NCI-H1092 (cell line): ENCODE measurements at regions not wholly inside any gene's neighbourhood (a gene's known extent, or its start where the extent isn't known, plus 50 kb on each side); places are given as distances from the start of the nearest gene placed in this dataset.
"Not testable (repeated sequence)": the region's sequence is repeated elsewhere in the genome, so short reads cannot be mapped to it uniquely, and the experiment has no call there.

ENCODE experiments used
- DNase-seq: peaks from one replicate; lab custom pipeline; 2025; lab: John Stamatoyannopoulos, UW

GRCh38 chr18:57953883-57954282 is 90.1 kb upstream of the NEDD4L start:
- no peak for DNase-seq

DNA sequence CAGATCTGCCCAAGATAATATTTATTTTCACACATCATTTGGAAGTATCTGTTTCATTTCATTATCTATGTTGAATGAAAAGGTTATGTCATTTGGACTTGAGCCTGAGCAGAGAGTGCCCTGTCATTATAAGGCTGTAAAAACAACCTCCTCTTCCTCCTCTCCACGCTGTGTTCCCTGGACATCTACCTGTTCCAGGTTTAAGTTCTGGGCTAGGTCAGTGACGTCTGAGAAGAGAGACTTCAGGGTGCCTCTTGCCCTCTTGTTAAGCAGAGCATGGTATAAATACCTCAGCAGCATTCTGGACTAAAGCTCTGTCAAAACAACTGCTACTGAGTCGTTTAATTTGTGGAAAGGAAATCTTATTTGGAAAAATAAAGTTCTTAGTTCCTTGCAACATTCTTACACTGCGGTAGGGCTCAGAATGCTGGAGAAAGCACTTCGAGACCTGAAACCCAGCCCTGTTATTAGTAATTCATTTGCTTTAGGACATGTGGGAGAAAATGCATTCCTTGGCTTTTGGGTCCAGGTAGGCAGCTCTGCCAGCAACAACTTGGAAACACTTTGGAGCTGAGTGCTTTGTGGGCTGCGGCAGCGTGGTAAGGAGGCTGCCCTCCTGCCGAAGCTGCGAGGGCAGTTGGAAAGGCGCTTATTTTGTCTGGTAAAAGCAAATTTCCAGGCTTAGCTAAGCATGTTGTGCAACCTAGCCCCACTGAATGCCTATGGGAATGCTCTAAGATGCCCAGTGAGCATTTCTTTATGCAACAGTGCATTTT is 91.8 kb upstream of the NEDD4L start:
- no peak for DNase-seq

- no peak for DNase-seq
Observed at GRCh38 chr18:57951117-57951796, 92.8 kb upstream of the NEDD4L start.

DNA sequence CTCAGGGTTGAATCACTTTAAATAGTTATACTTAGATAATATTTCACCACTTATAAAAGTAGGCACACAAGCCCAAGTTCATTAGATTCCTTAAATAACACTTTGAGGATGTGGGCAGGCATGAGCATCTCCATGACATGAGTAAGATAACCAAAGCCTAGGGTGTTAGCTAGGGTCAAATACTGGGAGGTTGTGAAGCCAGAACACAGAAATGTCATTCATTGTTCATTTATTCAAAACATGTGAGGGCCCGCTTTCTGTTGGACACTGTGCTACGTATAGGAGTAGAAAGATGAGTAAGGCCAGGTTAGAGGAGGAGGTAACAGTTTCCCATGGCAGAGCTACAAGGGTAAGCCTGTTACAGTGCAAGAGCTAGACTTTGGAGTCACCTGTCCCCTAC is 93.5 kb upstream of the NEDD4L start:
- DNase-seq: no peak

- DNase-seq: not testable (repeated sequence)
Observed at GRCh38 chr18:57949335-57949734, 94.7 kb upstream of the NEDD4L start.

- DNase-seq: no peak
Observed at GRCh38 chr18:57947117-57947516, 96.9 kb upstream of the NEDD4L start.

DNA sequence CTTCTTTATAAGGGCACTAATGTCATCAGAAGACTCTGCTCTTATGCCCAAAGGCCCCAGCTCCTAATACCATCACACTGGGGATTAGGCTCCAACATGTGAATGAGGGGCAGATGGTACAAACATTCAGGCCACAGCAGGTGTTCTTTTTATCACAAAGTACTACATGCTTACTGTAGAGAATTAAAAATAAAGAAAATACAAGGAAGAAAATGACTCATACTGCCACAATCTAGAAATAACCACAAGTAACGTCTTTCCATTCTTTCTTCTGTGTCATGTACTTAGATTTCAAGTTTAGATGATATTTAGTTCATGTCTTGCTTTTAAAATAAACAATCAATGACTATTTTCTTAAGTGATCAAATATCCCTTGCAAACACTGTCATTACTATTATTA is 100.3 kb upstream of the NEDD4L start:
- no peak for DNase-seq

DNA sequence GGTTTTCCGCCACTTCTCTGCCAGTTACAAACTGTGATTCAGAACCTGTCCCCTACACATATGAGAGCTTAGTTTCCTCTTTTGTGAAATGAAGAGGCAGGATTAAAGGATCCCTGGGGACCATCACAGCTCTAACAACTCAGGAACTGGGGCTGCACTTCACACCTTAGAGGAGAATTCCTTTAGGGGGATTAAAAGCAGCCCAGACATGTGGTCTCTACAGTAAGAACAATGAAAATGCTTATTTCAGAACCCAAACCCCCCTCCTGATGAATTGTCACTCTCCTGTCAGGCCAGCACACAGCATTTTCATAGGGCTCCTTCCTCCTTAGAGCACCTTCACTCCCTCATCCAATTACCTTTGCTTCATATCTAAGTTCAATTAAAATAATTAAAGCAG is 101.5 kb upstream of the NEDD4L start:
- no peak for DNase-seq

GRCh38 chr18:57941841-57942489 is 102.1 kb upstream of the NEDD4L start:
- no peak for DNase-seq

GRCh38 chr18:57940166-57940660 is 103.8 kb upstream of the NEDD4L start:
- no peak for DNase-seq

DNA sequence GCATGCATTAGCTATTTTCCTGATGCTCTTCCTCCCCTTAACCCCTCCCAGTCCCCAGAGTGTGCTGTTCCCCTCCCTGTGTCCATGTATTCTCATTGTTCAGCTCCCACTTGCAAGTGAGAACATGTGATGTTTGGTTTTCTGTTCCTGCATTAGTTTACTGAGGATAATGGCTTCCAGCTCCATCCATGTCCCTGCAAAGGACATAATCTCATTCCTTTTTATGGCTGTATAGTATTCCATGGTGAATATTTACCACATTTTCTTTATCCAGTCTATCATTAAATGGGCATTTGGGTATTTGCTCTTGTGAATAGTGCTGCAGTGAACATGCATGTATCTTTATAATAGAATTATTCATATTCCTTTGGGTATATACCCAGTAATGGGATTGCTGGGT is 109.7 kb upstream of the NEDD4L start:
- DNase-seq: not testable (repeated sequence)

DNA sequence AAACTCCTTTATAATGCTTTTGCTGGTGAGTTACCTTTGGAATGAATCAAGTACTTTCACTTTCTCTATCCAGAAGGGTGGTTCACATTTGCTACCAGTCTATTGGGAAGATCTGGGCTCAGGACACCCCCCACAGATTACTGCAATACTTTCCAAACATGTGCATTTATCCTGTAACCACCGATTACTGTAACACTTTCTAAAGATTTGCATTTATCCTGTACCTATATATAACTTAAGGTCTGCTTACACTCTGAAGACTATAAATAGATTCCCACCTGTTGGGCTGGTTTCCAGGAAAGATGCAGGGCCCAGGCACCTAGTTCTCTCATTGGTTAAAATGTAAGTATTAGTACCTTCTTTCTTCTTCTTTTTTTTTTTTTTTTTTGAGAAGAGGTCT is 113.0 kb upstream of the NEDD4L start:
- no peak for DNase-seq

DNA sequence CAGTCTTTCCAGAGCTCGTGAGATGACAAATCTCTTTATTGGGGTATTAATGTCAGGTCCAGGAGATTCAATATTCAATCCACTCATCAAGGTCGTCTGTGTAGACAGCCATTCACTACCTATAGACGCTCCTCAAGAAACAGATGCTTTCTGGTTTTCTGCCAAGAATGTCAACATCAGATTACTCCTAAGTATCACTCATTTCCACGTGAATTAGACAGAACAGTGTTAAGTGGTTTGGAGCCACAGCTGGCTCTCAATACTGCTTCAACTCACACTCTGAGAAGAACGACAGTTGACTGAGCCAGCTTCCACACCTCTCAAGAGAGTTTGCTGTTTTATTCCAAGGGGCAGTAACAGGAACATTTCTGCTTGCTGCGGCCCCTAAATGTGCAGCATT is 113.5 kb upstream of the NEDD4L start:
- DNase-seq: peak; percentile 65

- no peak for DNase-seq
Observed at GRCh38 chr18:57929922-57930321, 114.1 kb upstream of the NEDD4L start.

GRCh38 chr18:57928466-57928865 is 115.6 kb upstream of the NEDD4L start:
- DNase-seq: no peak

GRCh38 chr18:57927511-57927910 is 116.5 kb upstream of the NEDD4L start:
- no peak for DNase-seq

GRCh38 chr18:57925706-57926105 is 118.3 kb upstream of the NEDD4L start:
- DNase-seq: no peak

GRCh38 chr18:57923611-57924010 is 120.4 kb upstream of the NEDD4L start:
- no peak for DNase-seq

DNA sequence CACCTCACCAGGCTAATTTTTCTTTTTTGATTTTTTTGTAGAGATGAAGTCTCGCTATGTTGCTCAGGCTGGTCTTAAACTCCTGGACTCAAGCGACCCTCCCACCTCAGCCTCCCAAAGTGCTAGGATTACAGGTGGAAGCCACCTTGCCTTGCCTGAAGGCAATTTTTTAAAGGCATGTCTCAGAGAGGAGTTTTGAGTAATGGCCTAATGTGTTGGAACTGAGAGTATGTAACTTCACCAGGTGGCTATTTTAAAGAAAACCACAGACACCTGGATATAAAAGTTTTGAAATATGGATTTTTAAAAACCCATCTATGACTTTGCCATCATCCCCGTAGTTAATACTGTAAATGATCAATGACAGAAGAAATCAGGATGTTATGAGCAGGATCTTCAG is 119.8 kb upstream of the ATP8B1 start:
- DNase-seq: no peak

DNA sequence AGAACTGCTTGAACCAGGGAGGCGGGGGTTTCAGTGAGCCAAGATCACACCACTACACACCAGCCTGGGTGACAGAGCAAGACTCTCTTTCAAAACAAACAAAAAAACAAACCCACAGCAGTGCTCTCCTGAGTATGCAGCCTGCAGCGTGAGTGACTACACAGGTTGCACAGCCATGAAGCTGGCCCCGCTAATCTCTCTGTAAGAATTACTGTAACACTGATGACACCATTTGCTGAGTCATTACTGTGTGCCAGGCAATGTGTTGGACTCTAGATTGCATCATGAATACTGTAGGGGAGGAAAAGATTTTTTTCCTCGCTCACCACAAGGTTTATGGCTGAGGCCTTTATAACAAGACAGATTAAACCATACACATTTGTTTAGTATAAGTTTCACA is 118.6 kb upstream of the ATP8B1 start:
- no peak for DNase-seq

DNA sequence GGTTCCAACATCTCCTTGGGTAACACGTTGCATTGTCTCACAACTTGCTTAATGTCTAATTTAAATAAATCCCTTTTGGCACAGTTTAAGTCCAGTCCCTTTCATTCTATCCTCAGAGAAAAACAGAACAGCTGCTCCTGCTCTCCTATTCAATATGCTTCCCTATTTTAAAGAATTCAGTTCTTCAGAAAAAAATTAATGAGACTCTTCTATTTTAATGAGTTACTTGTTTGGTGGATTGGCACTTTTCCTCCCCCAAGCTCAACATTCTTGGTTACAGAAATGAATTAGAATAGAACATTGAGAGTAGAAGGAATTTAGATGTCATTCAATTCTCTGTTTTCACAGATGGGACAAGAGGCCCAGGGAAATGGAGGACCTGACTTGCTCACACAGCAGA is 116.9 kb upstream of the ATP8B1 start:
- no peak for DNase-seq

- DNase-seq: no peak
Observed at GRCh38 chr18:57918601-57919000, 115.5 kb upstream of the ATP8B1 start.

- no peak for DNase-seq
Observed at GRCh38 chr18:57916684-57917083, 113.6 kb upstream of the ATP8B1 start.
